ENCODE measurements at regions not wholly inside any gene's neighbourhood (a gene's known extent, or its start where the extent isn't known, plus 50 kb on each side); places are given as distances from the start of the nearest gene placed in this dataset.
"Not testable (repeated sequence)": the region's sequence is repeated elsewhere in the genome, so short reads cannot be mapped to it uniquely, and the experiment has no call there.

- TF ChIP-seq CTCF (IDR thresholded peaks at IDR 0.05; ENCODE audit: low read length); EZH2 (IDR thresholded peaks at IDR 0.05; ENCODE audit: borderline replicate concordance, low read length): not testable (repeated sequence)
Observed at GRCh38 chr7:110320285-110320684, 770.6 kb upstream of the LRRN3 start.
